Activated T-cell treated with anti-CD3 and anti-CD28 coated beads for 24 hours (primary cell): ENCODE measurements at regions not wholly inside any gene's neighbourhood (a gene's known extent, or its start where the extent isn't known, plus 50 kb on each side); places are given as distances from the start of the nearest gene placed in this dataset.

ENCODE experiments used
- DNase-seq: peaks from one replicate; pipeline ENCODE4 v3.0.0-alpha.2; 2020; ENCODE audit warnings: low read depth

- DNase-seq: no peak
Observed at GRCh38 chr22:48233586-48233985, 1471.1 kb downstream of the TBC1D22A start.

- no peak for DNase-seq
Observed at GRCh38 chr22:48228468-48228867, 1466.0 kb downstream of the TBC1D22A start.

- DNase-seq: no peak
Observed at GRCh38 chr22:48227341-48228018, 1465.0 kb downstream of the TBC1D22A start.

- no peak for DNase-seq
Observed at GRCh38 chr22:48226026-48227013, 1463.9 kb downstream of the TBC1D22A start.

GRCh38 chr22:48224332-48224731, 1461.9 kb downstream of the TBC1D22A start:
- DNase-seq: no peak

GRCh38 chr22:48223488-48224190, 1461.2 kb downstream of the TBC1D22A start:
- no peak for DNase-seq

- DNase-seq: no peak
Observed at GRCh38 chr22:48222742-48223487, 1460.5 kb downstream of the TBC1D22A start.

GRCh38 chr22:48218889-48219420, 1456.5 kb downstream of the TBC1D22A start:
- DNase-seq: no peak

GRCh38 chr22:48217596-48217995, 1455.1 kb downstream of the TBC1D22A start:
- DNase-seq: no peak

GRCh38 chr22:48212727-48213126, 1450.3 kb downstream of the TBC1D22A start:
- DNase-seq: no peak

- DNase-seq: no peak
Observed at GRCh38 chr22:48210812-48211211, 1448.4 kb downstream of the TBC1D22A start.

GRCh38 chr22:48210198-48210580, 1447.7 kb downstream of the TBC1D22A start:
- DNase-seq: no peak

- DNase-seq: no peak
Observed at GRCh38 chr22:48209473-48210197, 1447.2 kb downstream of the TBC1D22A start.

- DNase-seq: no peak
Observed at GRCh38 chr22:48208894-48209293, 1446.4 kb downstream of the TBC1D22A start.

- DNase-seq: no peak
Observed at GRCh38 chr22:48207919-48208535, 1445.6 kb downstream of the TBC1D22A start.

GRCh38 chr22:48205790-48206189, 1443.3 kb downstream of the TBC1D22A start:
- DNase-seq: no peak

GRCh38 chr22:48205161-48205560, 1442.7 kb downstream of the TBC1D22A start:
- DNase-seq: no peak

- no peak for DNase-seq
Observed at GRCh38 chr22:48204296-48204695, 1441.8 kb downstream of the TBC1D22A start.

GRCh38 chr22:48199667-48200066, 1437.2 kb downstream of the TBC1D22A start:
- DNase-seq: no peak
